ENCODE measurements at regions not wholly inside any gene's neighbourhood (a gene's known extent, or its start where the extent isn't known, plus 50 kb on each side); places are given as distances from the start of the nearest gene placed in this dataset.
A peak's percentile ranks its signal among the peaks of the same experiment; 100 is the strongest.

DNA sequence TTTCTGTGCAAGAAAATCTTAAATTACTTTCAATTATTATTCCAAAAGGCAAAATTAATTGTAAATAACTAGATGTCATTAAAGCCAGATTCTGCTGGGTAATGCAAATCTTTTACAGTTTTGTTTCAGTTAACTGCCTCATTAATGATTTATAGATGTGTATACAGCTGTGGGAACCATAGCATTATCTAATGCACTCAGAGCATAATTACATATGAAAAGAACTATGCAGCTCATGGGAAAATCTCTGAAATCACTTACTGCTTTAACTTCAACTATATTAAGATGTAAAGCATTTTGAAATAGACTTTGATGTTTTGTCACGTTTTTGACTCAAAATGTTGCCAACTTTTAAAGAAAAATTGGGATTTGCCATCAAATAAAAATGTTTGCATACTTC, 630.3 kb upstream of the KLHL4 start:
- H3K27ac Mint-ChIP-seq: no peak overlapping the region
- no peak overlapping the region for H3K4me3 Mint-ChIP-seq
- TF ChIP-seq, protein P1, sequence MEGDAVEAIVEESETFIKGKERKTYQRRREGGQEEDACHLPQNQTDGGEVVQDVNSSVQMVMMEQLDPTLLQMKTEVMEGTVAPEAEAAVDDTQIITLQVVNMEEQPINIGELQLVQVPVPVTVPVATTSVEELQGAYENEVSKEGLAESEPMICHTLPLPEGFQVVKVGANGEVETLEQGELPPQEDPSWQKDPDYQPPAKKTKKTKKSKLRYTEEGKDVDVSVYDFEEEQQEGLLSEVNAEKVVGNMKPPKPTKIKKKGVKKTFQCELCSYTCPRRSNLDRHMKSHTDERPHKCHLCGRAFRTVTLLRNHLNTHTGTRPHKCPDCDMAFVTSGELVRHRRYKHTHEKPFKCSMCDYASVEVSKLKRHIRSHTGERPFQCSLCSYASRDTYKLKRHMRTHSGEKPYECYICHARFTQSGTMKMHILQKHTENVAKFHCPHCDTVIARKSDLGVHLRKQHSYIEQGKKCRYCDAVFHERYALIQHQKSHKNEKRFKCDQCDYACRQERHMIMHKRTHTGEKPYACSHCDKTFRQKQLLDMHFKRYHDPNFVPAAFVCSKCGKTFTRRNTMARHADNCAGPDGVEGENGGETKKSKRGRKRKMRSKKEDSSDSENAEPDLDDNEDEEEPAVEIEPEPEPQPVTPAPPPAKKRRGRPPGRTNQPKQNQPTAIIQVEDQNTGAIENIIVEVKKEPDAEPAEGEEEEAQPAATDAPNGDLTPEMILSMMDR (IDR thresholded peaks at IDR 0.05; ENCODE audit: unreplicated experiment): no peak
- DNase-seq (ENCODE audit: low spot score in 2 of 2, unreplicated experiment in 2 of 2): no peak
- H3K36me3 Mint-ChIP-seq: no peaks in the 10 kb centered on the region
- no peaks in the 10 kb centered on the region for H3K27me3 Mint-ChIP-seq (ENCODE audit: low read depth)
- H3K9me3 Mint-ChIP-seq: peaks cover 10% of the 10 kb centered on the region
- peaks cover 6% of the 10 kb centered on the region for H3K4me1 Mint-ChIP-seq

DNA sequence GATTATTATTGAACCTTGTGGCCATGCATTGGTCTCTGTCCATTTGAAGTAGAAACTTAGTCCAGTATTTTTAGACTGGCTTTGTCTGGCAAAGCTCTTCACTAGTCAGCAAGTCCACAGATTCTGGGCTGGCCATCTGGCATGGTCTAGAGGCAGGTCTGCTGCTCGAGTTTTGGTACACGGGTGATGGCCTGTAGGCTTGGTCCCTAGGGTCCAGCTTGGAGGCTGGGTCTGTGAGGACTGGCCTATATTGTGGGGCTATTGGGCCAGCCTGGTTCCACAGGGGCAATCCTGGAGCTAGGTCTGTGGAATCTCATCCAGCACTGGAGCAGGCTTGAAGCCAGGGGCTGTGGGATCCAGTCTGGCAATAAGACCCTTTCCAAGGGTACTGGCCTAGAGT, 607.6 kb upstream of the KLHL4 start:
- TF ChIP-seq, protein P1 (IDR thresholded peaks at IDR 0.05; ENCODE audit: unreplicated experiment): no peak
- Mint-ChIP-seq H3K9me3 (no peaks in the 10 kb centered on the region), H3K36me3 (no peaks in the 10 kb centered on the region), H3K27me3 (ENCODE audit: low read depth) (no peaks in the 10 kb centered on the region), H3K4me1 (no peaks in the 10 kb centered on the region), H3K4me3 (no peak overlapping the region), H3K27ac (no peak overlapping the region)
- DNase-seq (ENCODE audit: low spot score in 2 of 2, unreplicated experiment in 2 of 2): no peak

DNA sequence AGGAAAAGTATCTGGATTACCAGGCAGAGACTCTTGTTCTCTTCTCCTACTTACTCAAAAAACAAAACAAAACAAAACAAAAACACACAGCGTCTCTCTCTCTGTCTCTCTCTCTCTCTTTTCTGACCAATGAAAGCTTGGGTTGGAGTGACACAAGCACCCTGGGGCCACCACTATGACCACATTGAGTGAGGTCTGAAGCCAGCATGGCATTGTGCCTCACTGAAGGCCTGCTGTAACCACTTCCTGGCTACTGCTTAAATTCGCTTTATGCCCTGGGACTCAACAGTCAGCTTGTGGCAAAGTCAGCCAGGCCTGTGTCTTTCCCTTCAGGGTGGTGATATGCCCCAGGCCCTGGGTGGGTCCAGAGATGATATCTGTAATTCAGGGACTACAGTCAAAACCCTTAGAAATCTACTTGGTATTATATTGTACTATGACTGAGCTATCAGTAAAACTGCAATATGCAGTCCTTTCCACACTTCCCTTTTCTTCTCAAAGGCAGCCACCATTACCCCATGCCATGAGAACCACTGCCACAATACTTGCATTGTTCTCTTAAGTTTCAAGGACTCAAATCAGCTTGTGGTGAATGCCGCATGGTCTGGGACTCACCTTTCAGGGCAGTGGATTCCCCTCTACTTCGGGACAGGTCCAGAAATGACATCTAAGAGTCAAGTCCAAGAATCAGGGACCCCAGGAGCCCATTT, 606.8 kb upstream of the KLHL4 start:
- no peaks in the 10 kb centered on the region for H3K36me3 Mint-ChIP-seq
- no peaks in the 10 kb centered on the region for H3K27me3 Mint-ChIP-seq (ENCODE audit: low read depth)
- no peak overlapping the region for H3K27ac Mint-ChIP-seq
- no peak overlapping the region for H3K4me3 Mint-ChIP-seq
- TF ChIP-seq, protein P1 (IDR thresholded peaks at IDR 0.05; ENCODE audit: unreplicated experiment): no peak
- DNase-seq (ENCODE audit: low spot score in 2 of 2, unreplicated experiment in 2 of 2): no peak
- H3K9me3 Mint-ChIP-seq: no peaks in the 10 kb centered on the region
- H3K4me1 Mint-ChIP-seq: no peaks in the 10 kb centered on the region

DNA sequence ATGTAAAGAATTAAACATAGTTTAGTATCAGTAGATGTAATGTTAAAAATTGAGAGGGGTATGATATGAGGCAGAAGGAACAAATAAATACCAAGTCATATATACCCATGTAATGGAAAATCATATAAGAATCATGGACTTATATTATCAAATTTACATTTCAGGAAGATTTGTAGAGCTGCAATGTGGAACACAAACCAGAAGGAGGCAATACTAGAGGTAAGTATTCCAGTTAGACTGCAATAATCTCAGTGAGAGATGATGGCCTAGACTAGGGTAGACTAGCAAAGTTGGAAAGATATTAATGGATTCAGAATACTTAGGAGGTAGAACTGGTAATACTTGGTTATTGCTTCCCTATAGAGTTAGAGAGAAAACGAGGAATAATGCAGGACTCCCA, 603.0 kb upstream of the KLHL4 start:
- DNase-seq (ENCODE audit: low spot score in 2 of 2, unreplicated experiment in 2 of 2): no peak
- TF ChIP-seq, protein P1 (IDR thresholded peaks at IDR 0.05; ENCODE audit: unreplicated experiment): no peak
- no peaks in the 10 kb centered on the region for H3K9me3 Mint-ChIP-seq
- H3K27ac Mint-ChIP-seq: no peak overlapping the region
- no peaks in the 10 kb centered on the region for H3K4me1 Mint-ChIP-seq
- H3K4me3 Mint-ChIP-seq: no peak overlapping the region
- H3K36me3 Mint-ChIP-seq: no peaks in the 10 kb centered on the region
- H3K27me3 Mint-ChIP-seq (ENCODE audit: low read depth): no peaks in the 10 kb centered on the region

DNA sequence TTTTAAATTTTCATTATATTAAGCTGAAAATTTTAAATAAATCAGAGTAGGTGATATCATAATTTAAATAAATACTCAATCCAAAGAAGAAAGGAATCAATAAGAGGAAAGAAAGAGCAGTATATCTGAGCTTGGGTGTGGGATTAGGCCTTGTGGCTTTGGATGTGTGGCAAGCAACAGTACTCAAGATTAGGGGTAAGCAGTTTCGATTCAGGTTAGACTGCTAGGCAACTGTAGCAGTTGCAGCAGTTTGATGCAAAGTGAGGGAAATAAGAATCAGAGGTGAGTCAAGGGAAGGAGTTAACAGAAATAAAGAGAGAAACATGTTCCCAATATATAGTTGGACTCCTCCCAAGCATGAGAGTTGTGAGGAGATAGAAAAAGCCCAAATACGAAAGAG, 599.6 kb upstream of the KLHL4 start:
- Mint-ChIP-seq H3K4me1 (no peaks in the 10 kb centered on the region), H3K27ac (no peak overlapping the region), H3K27me3 (ENCODE audit: low read depth) (no peaks in the 10 kb centered on the region), H3K4me3 (no peak overlapping the region), H3K36me3 (no peaks in the 10 kb centered on the region), H3K9me3 (no peaks in the 10 kb centered on the region)
- no peak for DNase-seq (ENCODE audit: low spot score in 2 of 2, unreplicated experiment in 2 of 2)
- TF ChIP-seq, protein P1 (IDR thresholded peaks at IDR 0.05; ENCODE audit: unreplicated experiment): no peak

DNA sequence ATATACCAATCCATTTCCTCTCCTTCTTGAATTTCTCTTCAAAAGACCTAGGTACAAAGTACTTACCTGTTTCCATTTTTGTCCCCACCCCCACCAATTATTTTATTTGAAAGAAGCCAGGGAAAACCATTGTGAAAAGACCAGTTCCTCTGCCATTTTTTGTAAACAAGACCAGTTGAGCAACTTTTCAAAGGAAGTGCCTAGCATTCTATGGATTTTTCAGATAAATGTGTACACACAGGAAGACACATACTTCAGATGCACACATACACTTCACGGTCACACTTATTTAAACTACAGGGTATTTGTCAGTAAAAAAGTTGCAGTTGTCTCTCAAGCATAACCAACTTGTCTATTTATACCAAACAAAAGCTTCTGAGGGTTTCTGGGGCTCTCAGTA, 587.2 kb upstream of the KLHL4 start:
- Mint-ChIP-seq H3K27ac (peak overlapping the region; percentile 45), H3K9me3 (peaks cover 33% of the 10 kb centered on the region), H3K27me3 (ENCODE audit: low read depth) (no peaks in the 10 kb centered on the region), H3K4me3 (no peak overlapping the region), H3K36me3 (peaks cover 5% of the 10 kb centered on the region), H3K4me1 (peaks cover 7% of the 10 kb centered on the region)
- no peak for DNase-seq (ENCODE audit: low spot score in 2 of 2, unreplicated experiment in 2 of 2)
- TF ChIP-seq, protein P1 (IDR thresholded peaks at IDR 0.05; ENCODE audit: unreplicated experiment): no peak
